HEK293 (cell line): ENCODE measurements at regions not wholly inside any gene's neighbourhood (a gene's known extent, or its start where the extent isn't known, plus 50 kb on each side); places are given as distances from the start of the nearest gene placed in this dataset.
A peak's percentile ranks its signal among the peaks of the same experiment; 100 is the strongest.

Source experiments
- CTCF ChIA-PET: fragments of 350-600 bp; formaldehyde crosslinking; extraction: SDS; loops from one replicate; lab custom pipeline; 2021; ENCODE audit warnings: antibody characterized with exemption; lab: Yijun Ruan, JAX
- POLR2A ChIA-PET: fragments of 300-600 bp; formaldehyde crosslinking; extraction: SDS; loops from one replicate; lab custom pipeline; 2020; ENCODE audit warnings: antibody characterized with exemption, inconsistent platforms; lab: Yijun Ruan, JAX
- H3K27ac ChIP-seq: fragments of 200-500 bp; sonication (Bioruptor generic); 2 replicates; pipeline ENCODE4 v1.5.1; 2014; ENCODE audit warnings: low read depth, low read length, control low read depth, inconsistent platforms; ENCODE audit errors: extremely low read depth
- H3K36me3 ChIP-seq, 2 experiments: fragments of 200-500 bp in 1 of 2; sonication (Bioruptor generic) in 1 of 2; 1 replicate in 1 of 2; 2 replicates in 1 of 2; pipeline ENCODE4 v1.5.1; 2014 to 2017; ENCODE audit warnings: inconsistent platforms in 2 of 2, low read length in 2 of 2; ENCODE audit not compliant: control insufficient read depth in 2 of 2, insufficient read depth in 1 of 2
- H3K4me1 ChIP-seq: fragments of 200-500 bp; sonication (Bioruptor generic); 2 replicates; pipeline ENCODE4 v1.5.1; 2014; ENCODE audit warnings: mild to moderate bottlenecking, low read length, inconsistent platforms; ENCODE audit not compliant: control insufficient read depth, insufficient read depth
- H3K4me3 ChIP-seq: 2 replicates; pipeline ENCODE4 v1.5.1; 2011; ENCODE audit warnings: low read depth, mild to moderate bottlenecking, control low read depth, low read length, moderate library complexity
- H3K9me3 ChIP-seq: fragments of 200-500 bp; sonication (Bioruptor generic); 2 replicates; pipeline ENCODE4 v1.5.1; 2014; ENCODE audit warnings: low read depth, low read length, inconsistent platforms; ENCODE audit not compliant: control insufficient read depth, insufficient read depth
- ATF2 ChIP-seq: fragments of 450-650 bp; formaldehyde crosslinking; IDR thresholded peaks from 2 replicates; pipeline ENCODE4 v1.5.1; 2016; ENCODE audit warnings: missing biosample characterization, missing genetic modification characterization, low read depth
- CTCF ChIP-seq: fragments of 450-650 bp; formaldehyde crosslinking; IDR thresholded peaks from 2 replicates; pipeline ENCODE4 v1.5.1; 2016; ENCODE audit warnings: missing biosample characterization, missing genetic modification characterization
- EGR2 ChIP-seq: fragments of 450-650 bp; formaldehyde crosslinking; IDR thresholded peaks from 2 replicates; pipeline ENCODE4 v1.5.1; 2016; ENCODE audit warnings: low read depth, missing biosample characterization, missing genetic modification characterization
- KLF16 ChIP-seq: fragments of 450-650 bp; formaldehyde crosslinking; IDR thresholded peaks from 2 replicates; pipeline ENCODE4 v1.5.1; 2017; ENCODE audit warnings: missing biosample characterization, missing genetic modification characterization
- SP2 ChIP-seq: fragments of 450-650 bp; formaldehyde crosslinking; IDR thresholded peaks from 2 replicates; pipeline ENCODE4 v1.5.1; 2016; ENCODE audit warnings: missing biosample characterization, missing genetic modification characterization
- ZFHX2 ChIP-seq: fragments of 450-650 bp; formaldehyde crosslinking; conservative IDR thresholded peaks from 2 replicates; pipeline ENCODE4 v1.5.1; 2016; ENCODE audit warnings: missing biosample characterization, missing genetic modification characterization
- ZNF335 ChIP-seq: fragments of 450-650 bp; formaldehyde crosslinking; conservative IDR thresholded peaks from 2 replicates; pipeline ENCODE4 v1.5.1; 2016; ENCODE audit warnings: missing biosample characterization, missing genetic modification characterization
- ZNF513 ChIP-seq: fragments of 450-650 bp; IDR thresholded peaks from 2 replicates; pipeline ENCODE4 v1.5.1; 2018; ENCODE audit warnings: missing biosample characterization, missing genetic modification characterization
- ZNF518A ChIP-seq: fragments of 450-650 bp; formaldehyde crosslinking; conservative IDR thresholded peaks from 2 replicates; pipeline ENCODE4 v1.5.1; 2016; ENCODE audit warnings: low read depth, missing biosample characterization, missing genetic modification characterization
- ZNF629 ChIP-seq: fragments of 450-650 bp; formaldehyde crosslinking; IDR thresholded peaks from 2 replicates; pipeline ENCODE4 v1.5.1; 2017; ENCODE audit warnings: missing biosample characterization, missing genetic modification characterization

- no peak overlapping the region for H3K4me3 ChIP-seq
Observed at GRCh38 chr10:125592897-125593296, 90.1 kb downstream of the TEX36 start.

More at GRCh38 chr10:125592897-125593296, 90.1 kb downstream of the TEX36 start:
- Histone ChIP-seq H3K4me1 (no peaks in the 10 kb centered on the region), H3K27ac (no peak overlapping the region), H3K36me3 (no peaks in the 10 kb centered on the region), H3K9me3 (no peaks in the 10 kb centered on the region)
- POLR2A ChIA-PET = no interaction called here
- TF ChIP-seq KLF16 (tag by site-specific recombination) = 0 out of 2 replicates have a peak, but pooled peaks have one; percentile 50
- no peak for TF ChIP-seq ZNF335 (tag by site-specific recombination)
- no peak for TF ChIP-seq CTCF (tag by site-specific recombination)
- 0 out of 2 replicates have a peak, but pooled peaks have one; percentile 26 for TF ChIP-seq ZNF513 (tag by site-specific recombination)
- TF ChIP-seq SP2 = peak; percentile 30
- TF ChIP-seq ZNF518A (tag by site-specific recombination) = peak; percentile 40; the same call in 1 of the 2 replicates
- 0 out of 2 replicates have a peak, but pooled peaks have one; percentile 24 for TF ChIP-seq ZNF629 (tag by site-specific recombination)
- peak; percentile 66 for TF ChIP-seq ATF2 (tag by site-specific recombination)
- TF ChIP-seq EGR2 (tag by site-specific recombination) = peak; percentile 33; the same call in 1 of the 2 replicates
- peak; percentile 74 for TF ChIP-seq ZFHX2
- CTCF ChIA-PET = no interaction called here
